MM.1S (cell line): ENCODE measurements at regions not wholly inside any gene's neighbourhood (a gene's known extent, or its start where the extent isn't known, plus 50 kb on each side); places are given as distances from the start of the nearest gene placed in this dataset.
"Not testable (repeated sequence)": the region's sequence is repeated elsewhere in the genome, so short reads cannot be mapped to it uniquely, and the experiment has no call there.

Experiments used
- CTCF ChIP-seq: fragments of 300-600 bp; sonication (generic); IDR thresholded peaks from 2 replicates; pipeline ENCODE4 v1.5.1; 2016; ENCODE audit warnings: antibody characterized with exemption, low read length, mixed read lengths
- EZH2 ChIP-seq: fragments of 300-600 bp; sonication (generic); optimal IDR thresholded peaks from 2 replicates; pipeline ENCODE3; 2017; ENCODE audit warnings: low read depth, mild to moderate bottlenecking, antibody characterized with exemption, low read length, mixed read lengths

- TF ChIP-seq CTCF, EZH2: not testable (repeated sequence)
Measured at GRCh38 chr4:131975276-131976132, 1173.6 kb upstream of the PCDH10 start.
